Muscle layer of colon (tissue), 2 donors: ENCODE measurements at regions not wholly inside any gene's neighbourhood (a gene's known extent, or its start where the extent isn't known, plus 50 kb on each side); places are given as distances from the start of the nearest gene placed in this dataset.

ENCODE experiments used
- H3K27ac ChIP-seq: one replicate; pipeline ENCODE4 v1.7.0; 2013; ENCODE audit warnings: low read depth, mild to moderate bottlenecking, low read length, moderate library complexity
- H3K27me3 ChIP-seq, 2 donors: one replicate each; pipeline ENCODE4 v1.7.0; 2013; ENCODE audit warnings: low read length in 2 of 2, mild to moderate bottlenecking in 2 of 2; ENCODE audit not compliant: insufficient read depth in 2 of 2, control insufficient read depth in 1 of 2
- H3K36me3 ChIP-seq: one replicate; pipeline ENCODE4 v1.7.0; 2013; ENCODE audit warnings: mild to moderate bottlenecking, low read length; ENCODE audit not compliant: insufficient read depth
- H3K4me1 ChIP-seq: one replicate; pipeline ENCODE4 v1.7.0; 2013; ENCODE audit warnings: mild to moderate bottlenecking, low read length; ENCODE audit not compliant: insufficient read depth
- H3K4me3 ChIP-seq, 2 donors: one replicate each; pipeline ENCODE4 v1.7.0; 2013; ENCODE audit warnings: low read length in 2 of 2, low read depth in 1 of 2, mild to moderate bottlenecking in 1 of 2, moderate library complexity in 1 of 2
- H3K9ac ChIP-seq: one replicate; pipeline ENCODE4 v1.7.0; 2013; ENCODE audit warnings: low read length
- H3K9me3 ChIP-seq: one replicate; pipeline ENCODE4 v1.7.0; 2013; ENCODE audit warnings: mild to moderate bottlenecking, low read length
- donor health status: abdominal sarcoma.
- donor health status: Adenocarcinoma of cecum.

GRCh38 chr11:98137437-98137836 lies 883.3 kb upstream of the CNTN5 start:
- H3K27ac ChIP-seq: no peak overlapping the region
- no peaks in the 10 kb centered on the region for H3K4me1 ChIP-seq
- no peaks in the 10 kb centered on the region for H3K9me3 ChIP-seq
- no peak overlapping the region for H3K4me3 ChIP-seq
- H3K27me3 ChIP-seq: no peaks in the 10 kb centered on the region
- no peak overlapping the region for H3K9ac ChIP-seq
- no peaks in the 10 kb centered on the region for H3K36me3 ChIP-seq

GRCh38 chr11:98143661-98144060 lies 877.1 kb upstream of the CNTN5 start:
- Histone ChIP-seq H3K36me3 (no peaks in the 10 kb centered on the region), H3K9ac (no peak overlapping the region), H3K9me3 (no peaks in the 10 kb centered on the region), H3K4me3 (no peak overlapping the region), H3K27ac (no peak overlapping the region), H3K27me3 (no peaks in the 10 kb centered on the region), H3K4me1 (no peaks in the 10 kb centered on the region)

GRCh38 chr11:98153752-98154151 lies 867.0 kb upstream of the CNTN5 start:
- Histone ChIP-seq H3K9me3 (no peaks in the 10 kb centered on the region), H3K27me3 (no peaks in the 10 kb centered on the region), H3K36me3 (no peaks in the 10 kb centered on the region), H3K4me1 (no peaks in the 10 kb centered on the region), H3K4me3 (no peak overlapping the region), H3K27ac (no peak overlapping the region), H3K9ac (no peak overlapping the region)

GRCh38 chr11:98155696-98156095 lies 865.1 kb upstream of the CNTN5 start:
- no peaks in the 10 kb centered on the region for H3K27me3 ChIP-seq

GRCh38 chr11:98177925-98178324 lies 842.8 kb upstream of the CNTN5 start:
- H3K9ac ChIP-seq: no peak overlapping the region
- no peak overlapping the region for H3K27ac ChIP-seq
- H3K4me3 ChIP-seq: no peak overlapping the region
- no peaks in the 10 kb centered on the region for H3K36me3 ChIP-seq
- no peaks in the 10 kb centered on the region for H3K27me3 ChIP-seq
- no peaks in the 10 kb centered on the region for H3K9me3 ChIP-seq
- no peaks in the 10 kb centered on the region for H3K4me1 ChIP-seq

More at GRCh38 chr11:98155696-98156095, 865.1 kb upstream of the CNTN5 start:
- no peaks in the 10 kb centered on the region for H3K4me1 ChIP-seq
- H3K9ac ChIP-seq: no peak overlapping the region
- no peak overlapping the region for H3K4me3 ChIP-seq
- no peaks in the 10 kb centered on the region for H3K36me3 ChIP-seq
- no peaks in the 10 kb centered on the region for H3K9me3 ChIP-seq
- H3K27ac ChIP-seq: no peak overlapping the region

- Histone ChIP-seq H3K4me3 (no peak overlapping the region), H3K4me1 (no peaks in the 10 kb centered on the region), H3K9ac (no peak overlapping the region), H3K9me3 (no peaks in the 10 kb centered on the region), H3K36me3 (no peaks in the 10 kb centered on the region), H3K27me3 (no peaks in the 10 kb centered on the region), H3K27ac (no peak overlapping the region)
These were observed 840.2 kb upstream of the CNTN5 start for GRCh38 chr11:98180511-98180910.

GRCh38 chr11:98180921-98181320 lies 839.8 kb upstream of the CNTN5 start:
- Histone ChIP-seq H3K36me3 (no peaks in the 10 kb centered on the region), H3K4me3 (no peak overlapping the region), H3K9me3 (no peaks in the 10 kb centered on the region), H3K27ac (no peak overlapping the region), H3K4me1 (no peaks in the 10 kb centered on the region), H3K9ac (no peak overlapping the region), H3K27me3 (no peaks in the 10 kb centered on the region)

GRCh38 chr11:98183034-98183433 lies 837.7 kb upstream of the CNTN5 start:
- no peak overlapping the region for H3K4me3 ChIP-seq
- H3K9ac ChIP-seq: no peak overlapping the region
- H3K27me3 ChIP-seq: no peaks in the 10 kb centered on the region
- no peak overlapping the region for H3K27ac ChIP-seq
- H3K4me1 ChIP-seq: no peaks in the 10 kb centered on the region
- H3K9me3 ChIP-seq: no peaks in the 10 kb centered on the region
- no peaks in the 10 kb centered on the region for H3K36me3 ChIP-seq

GRCh38 chr11:98185245-98185644 lies 835.5 kb upstream of the CNTN5 start:
- no peak overlapping the region for H3K4me3 ChIP-seq

GRCh38 chr11:98194611-98195010 lies 826.1 kb upstream of the CNTN5 start:
- H3K27me3 ChIP-seq: no peaks in the 10 kb centered on the region

More at GRCh38 chr11:98185245-98185644, 835.5 kb upstream of the CNTN5 start:
- H3K9ac ChIP-seq: no peak overlapping the region
- no peaks in the 10 kb centered on the region for H3K36me3 ChIP-seq
- H3K9me3 ChIP-seq: no peaks in the 10 kb centered on the region
- H3K4me1 ChIP-seq: no peaks in the 10 kb centered on the region
- no peaks in the 10 kb centered on the region for H3K27me3 ChIP-seq
- no peak overlapping the region for H3K27ac ChIP-seq

GRCh38 chr11:98195300-98195699 lies 825.4 kb upstream of the CNTN5 start:
- Histone ChIP-seq H3K27me3 (no peaks in the 10 kb centered on the region), H3K9ac (no peak overlapping the region), H3K4me3 (no peak overlapping the region), H3K36me3 (no peaks in the 10 kb centered on the region), H3K27ac (no peak overlapping the region), H3K4me1 (no peaks in the 10 kb centered on the region), H3K9me3 (no peaks in the 10 kb centered on the region)

More at GRCh38 chr11:98194611-98195010, 826.1 kb upstream of the CNTN5 start:
- Histone ChIP-seq H3K4me3 (no peak overlapping the region), H3K36me3 (no peaks in the 10 kb centered on the region), H3K9ac (no peak overlapping the region), H3K4me1 (no peaks in the 10 kb centered on the region), H3K9me3 (no peaks in the 10 kb centered on the region), H3K27ac (no peak overlapping the region)

- Histone ChIP-seq H3K4me3 (no peak overlapping the region), H3K9me3 (no peaks in the 10 kb centered on the region), H3K27ac (no peak overlapping the region), H3K36me3 (no peaks in the 10 kb centered on the region), H3K27me3 (no peaks in the 10 kb centered on the region), H3K9ac (no peak overlapping the region), H3K4me1 (no peaks in the 10 kb centered on the region)
These were observed 813.7 kb upstream of the CNTN5 start for GRCh38 chr11:98207086-98207485.
